ENCODE measurements at regions not wholly inside any gene's neighbourhood (a gene's known extent, or its start where the extent isn't known, plus 50 kb on each side); places are given as distances from the start of the nearest gene placed in this dataset. TPM values are rescaled to one million over a fixed set of nuclear protein-coding genes. Genes with fewer than 3 reads are reported as not detected.

DNA sequence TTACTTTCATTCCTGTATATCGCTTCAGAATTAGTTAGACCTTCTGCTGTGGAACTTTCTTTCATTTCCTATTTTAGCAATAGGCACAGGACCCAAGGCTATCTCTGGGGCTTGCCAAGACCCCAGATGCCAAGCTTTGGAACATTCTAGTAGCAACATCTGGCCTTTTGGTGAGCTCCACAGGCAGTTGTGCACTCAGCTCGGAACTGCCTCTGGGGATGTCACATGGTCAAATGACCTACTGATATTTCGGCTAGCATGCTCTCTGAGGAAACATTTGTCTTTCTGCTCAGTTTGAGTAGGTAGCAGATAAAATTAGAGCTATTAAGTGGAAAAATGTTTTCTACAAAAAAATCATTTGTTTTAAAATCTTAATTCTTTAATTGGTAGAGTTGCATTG is 76.6 kb upstream of the ITGA4 start:
- no peak for DNase-seq (ENCODE audit: low spot score)

DNA sequence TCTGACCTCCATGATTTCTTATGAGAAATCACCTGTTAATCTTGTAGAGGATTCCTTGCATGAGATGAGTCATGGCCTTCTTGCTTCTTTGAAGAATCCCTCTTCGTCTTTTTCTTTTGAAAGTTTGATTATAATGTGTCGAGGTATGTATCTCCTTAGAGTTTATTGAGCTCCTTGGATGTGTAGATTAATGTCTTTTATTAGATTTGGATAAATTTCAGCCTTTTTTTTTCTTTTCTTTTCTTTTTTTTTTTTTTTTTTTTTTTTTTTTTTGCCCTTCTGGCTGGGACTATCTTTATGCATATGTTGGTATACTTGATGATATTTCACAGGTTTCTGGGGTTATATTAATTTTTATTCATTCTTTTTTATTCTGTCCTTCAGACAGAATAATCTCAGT is 72.3 kb upstream of the ITGA4 start:
- no peak for DNase-seq (ENCODE audit: low spot score)

DNA sequence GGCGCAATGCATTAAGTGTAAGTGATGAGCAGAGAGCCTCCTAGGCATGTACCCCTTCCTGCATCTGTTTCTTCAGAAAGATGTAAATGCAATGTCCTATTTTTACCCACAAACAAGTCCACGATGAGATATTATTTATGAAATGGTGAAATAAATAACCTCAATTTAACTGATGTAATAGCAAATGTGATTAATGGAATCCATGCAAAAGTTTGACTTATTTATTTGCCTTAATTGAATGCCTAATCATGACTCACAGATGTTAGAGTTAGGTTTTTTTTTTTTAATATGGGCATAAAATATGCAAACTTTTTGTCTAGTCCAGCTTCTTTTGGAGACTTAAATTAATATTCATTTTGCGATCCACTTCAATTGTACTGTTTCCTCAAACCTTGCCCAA is 67.7 kb upstream of the ITGA4 start:
- no peak for DNase-seq (ENCODE audit: low spot score)

DNA sequence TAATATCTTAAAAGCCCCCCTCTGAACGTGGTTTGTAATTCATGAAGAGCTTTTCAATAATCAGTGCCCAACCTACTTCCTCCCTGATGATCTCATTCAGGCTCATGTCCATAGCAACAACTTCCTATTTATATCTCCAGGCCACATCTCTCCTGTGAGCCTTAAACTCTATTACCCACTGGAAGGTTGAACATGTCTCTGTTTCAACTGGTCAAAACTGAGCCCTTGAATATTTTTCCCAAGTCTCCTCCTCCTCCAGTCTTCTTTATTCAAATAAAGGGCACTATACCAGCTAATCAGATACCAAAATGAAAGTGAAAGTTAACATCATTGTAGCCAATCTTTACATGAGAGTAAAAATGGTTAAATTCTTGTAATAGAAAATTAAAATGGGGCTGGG is 63.7 kb upstream of the ITGA4 start:
- DNase-seq (ENCODE audit: low spot score) = peak; percentile 6

DNA sequence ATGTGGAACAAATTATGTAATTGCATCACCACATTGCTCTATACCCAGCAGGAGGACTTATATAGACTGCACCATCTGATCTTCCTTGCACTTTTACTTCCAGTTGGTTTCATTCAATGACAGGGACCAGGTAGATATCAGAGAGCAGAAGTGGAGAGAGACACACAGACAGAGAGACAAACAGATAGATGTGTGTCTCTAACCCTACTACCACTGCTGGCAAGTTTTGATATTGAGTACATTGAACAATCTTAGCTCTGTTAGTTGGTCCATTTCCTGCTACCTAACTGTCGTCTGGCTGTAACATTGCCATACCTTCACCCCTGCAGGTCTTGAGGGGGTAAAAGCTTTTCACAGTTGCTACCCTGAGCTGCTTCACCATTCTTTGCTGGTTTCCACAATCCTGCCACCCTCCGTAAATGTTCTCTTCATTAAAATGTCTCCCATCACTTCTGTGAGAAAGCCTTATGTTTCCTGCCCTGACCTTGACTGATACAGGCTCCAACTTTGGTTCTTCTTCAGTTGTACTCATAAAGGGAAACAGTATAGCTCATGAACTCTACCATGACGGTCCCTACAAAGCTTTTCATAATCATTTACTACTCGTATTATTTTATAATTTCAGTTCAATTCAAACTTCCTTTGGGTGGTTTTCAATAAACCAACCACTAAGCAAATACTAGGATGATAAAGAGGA is 62.3 kb upstream of the ITGA4 start:
- no peak for DNase-seq (ENCODE audit: low spot score)

DNA sequence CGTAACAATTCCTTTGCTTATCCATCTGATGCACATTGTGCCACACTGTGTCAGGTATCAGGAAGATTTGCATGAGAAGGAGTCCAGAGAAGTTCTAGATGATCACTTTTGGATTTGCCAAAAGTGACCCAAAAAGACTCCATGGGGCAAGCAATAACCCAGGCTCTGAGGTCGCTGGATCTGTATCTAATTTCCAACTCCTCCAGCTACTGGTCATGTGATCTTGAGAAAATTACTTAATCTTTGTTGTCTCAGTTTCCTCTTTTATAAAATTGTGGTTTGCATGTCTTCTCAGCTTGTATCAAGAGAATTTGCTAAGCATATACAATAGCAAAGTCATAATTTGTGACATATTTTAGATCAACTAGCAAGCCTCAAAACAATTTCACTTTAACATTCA is 61.3 kb upstream of the ITGA4 start:
- DNase-seq (ENCODE audit: low spot score) = no peak

DNA sequence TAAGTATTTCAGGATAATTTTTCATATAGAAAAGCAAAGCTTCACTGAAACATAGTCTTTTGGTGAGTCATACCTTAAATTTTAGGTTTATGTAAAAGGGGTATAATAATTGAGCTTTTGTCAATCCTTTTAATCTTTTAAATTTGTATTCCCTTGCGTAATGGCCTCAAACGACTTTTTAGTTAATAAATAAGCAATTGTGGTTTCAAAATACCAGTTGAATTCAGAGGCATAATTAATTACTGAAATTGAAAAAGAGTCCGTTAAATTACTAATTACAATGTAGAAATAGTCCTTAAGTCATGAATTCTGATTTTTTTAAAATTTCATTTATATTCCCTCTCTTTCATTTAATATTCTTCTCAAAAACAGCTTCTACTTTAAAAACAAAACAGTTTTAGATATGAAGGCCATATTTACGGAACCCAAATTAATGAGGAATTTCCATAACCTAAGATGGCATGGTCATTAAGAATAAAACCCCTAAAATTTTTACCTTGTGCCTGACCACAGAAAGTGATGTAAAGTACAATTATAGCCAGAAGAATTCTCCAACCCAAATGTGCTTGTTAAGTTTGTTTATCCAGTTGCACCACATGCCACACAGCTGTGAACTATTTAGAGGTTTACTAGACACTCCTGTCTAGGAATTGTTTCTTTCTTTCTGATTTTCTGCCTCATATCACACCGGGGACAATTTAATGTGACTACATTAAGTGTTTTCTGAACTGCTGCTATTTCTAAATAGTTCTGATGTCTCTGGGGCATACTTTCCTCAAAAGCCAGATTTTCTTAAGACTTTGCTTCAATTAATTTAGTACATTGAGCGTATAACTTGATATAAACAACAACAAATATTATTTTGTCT is 60.7 kb upstream of the ITGA4 start:
- DNase-seq (ENCODE audit: low spot score) = no peak

DNA sequence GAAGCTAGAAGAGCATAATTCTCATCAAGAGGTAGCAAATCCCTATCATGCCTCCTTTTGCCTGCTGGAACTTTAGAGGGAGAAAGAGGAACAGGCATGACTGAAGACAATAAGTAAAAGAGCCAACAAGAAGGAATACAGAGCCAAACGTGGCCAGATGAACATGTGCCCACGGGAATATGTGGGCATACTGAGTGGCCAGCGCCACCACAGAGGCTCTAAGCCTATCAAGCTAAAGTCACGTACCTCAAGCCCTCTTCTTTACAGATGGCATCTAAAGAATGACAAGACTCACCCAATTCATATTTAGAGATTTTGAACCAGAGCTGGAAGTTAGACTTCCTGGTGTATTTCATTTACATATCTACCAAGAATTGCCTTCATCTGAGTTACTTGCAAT is 59.9 kb upstream of the ITGA4 start:
- DNase-seq (ENCODE audit: low spot score) = no peak

DNA sequence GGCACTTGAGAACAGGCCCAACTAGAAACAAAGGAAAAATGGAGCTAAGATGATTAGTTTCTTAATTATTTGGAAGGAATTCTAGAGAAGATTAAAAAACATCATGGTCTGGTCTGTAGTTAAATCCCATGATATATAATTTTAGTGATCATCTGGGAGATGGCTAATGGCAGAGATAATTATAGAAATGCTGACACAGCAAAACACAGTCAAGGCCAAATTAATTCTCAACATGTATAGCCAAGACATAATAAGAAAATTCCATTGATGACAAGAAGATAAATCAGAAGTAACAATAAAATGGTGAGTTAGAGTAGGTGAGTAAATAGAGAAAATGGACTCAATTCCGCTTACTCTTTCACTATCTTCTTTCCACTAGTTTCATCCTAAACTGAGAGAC is 59.2 kb upstream of the ITGA4 start:
- DNase-seq (ENCODE audit: low spot score) = no peak

DNA sequence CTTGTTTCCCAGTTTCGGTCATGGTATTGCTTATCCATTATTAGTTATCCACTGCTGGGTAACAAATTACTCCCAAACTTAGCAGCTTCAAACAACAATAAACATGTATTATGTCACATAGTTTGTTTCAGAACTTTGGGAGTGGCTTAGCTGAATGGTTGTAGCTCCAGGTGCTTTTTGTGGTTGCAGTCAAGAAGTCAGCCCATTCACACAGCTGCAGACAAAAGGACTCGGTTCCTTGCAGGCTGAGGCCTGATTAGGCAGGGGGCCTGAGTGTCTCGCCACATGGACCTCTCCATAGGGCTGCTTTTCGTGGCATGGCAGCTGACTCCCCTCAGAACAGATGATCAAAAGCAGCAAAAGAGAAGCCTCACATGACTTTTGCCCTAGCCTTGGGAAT is 58.2 kb upstream of the ITGA4 start:
- no peak for DNase-seq (ENCODE audit: low spot score)

DNA sequence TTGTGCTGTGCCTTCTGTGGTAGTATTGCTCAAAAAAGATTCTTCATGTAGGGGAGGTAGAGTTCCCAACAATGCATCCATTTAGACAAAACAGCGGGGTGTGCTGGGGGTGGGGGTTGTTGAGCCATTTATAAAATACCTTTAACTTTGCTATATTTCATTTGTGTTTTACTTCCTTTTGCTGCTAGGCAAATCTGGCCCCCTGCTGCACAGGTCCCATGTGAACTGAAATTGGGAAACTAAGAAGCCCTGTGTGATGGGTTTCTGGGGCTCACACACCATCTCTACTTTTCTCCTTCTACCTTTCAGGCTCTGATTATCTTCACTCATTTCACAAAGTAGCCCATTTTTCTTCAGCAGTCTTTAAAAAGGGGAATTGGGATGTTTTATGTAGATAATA is 52.7 kb upstream of the ITGA4 start:
- DNase-seq (ENCODE audit: low spot score) = no peak

DNA sequence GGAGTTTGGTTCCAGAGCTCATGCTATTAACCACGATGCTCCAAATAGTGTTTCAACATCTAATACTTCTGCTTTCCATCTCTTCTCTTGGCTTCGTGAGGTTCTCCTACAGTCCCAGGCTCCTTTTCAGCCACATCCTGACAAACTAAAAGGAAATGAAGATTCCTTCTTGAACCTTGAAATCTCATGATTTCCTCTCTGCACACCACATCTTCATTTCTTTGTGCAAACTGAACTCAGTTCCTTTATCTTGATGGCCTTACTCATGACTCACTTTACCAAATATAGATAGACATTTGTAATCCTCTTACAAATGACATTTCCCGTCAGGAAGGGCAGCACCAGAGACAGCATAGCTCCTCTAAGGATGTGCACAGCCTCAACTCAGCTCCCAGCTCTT is 50.0 kb upstream of the ITGA4 start:
- DNase-seq (ENCODE audit: low spot score) = no peak

Small RNA genes lying in the stretch of these regions (small RNA-seq; reads per million reads assigned to genes)
- gene MIR4437 = not detected
